GM12878 (cell line): ENCODE measurements at regions not wholly inside any gene's neighbourhood (a gene's known extent, or its start where the extent isn't known, plus 50 kb on each side); places are given as distances from the start of the nearest gene placed in this dataset.

ENCODE experiments used
- IKZF1 ChIP-seq: fragments of 450-650 bp; conservative IDR thresholded peaks from 2 replicates; pipeline ENCODE4 v1.6.1; 2017; ENCODE audit warnings: antibody characterized with exemption, mild to moderate bottlenecking
- TF ChIP-seq, protein P1 (sequence below): fragments of 450-650 bp; conservative IDR thresholded peaks from 2 replicates; pipeline ENCODE4 v1.6.1; 2017; ENCODE audit warnings: mild to moderate bottlenecking, moderate library complexity
- TF ChIP-seq, protein P2 (sequence below), 3 experiments: IDR thresholded peaks in 2 of 3; conservative IDR thresholded peaks in 1 of 3; 2 replicates each; pipeline ENCODE4 v1.5.1; 2011; ENCODE audit warnings: low read depth in 3 of 3, low read length in 3 of 3, mild to moderate bottlenecking in 3 of 3, control low read depth in 2 of 3, moderate library complexity in 2 of 3, inconsistent platforms in 1 of 3, mixed read lengths in 1 of 3; ENCODE audit not compliant: control insufficient read depth in 2 of 3, insufficient read depth in 1 of 3; ENCODE audit errors: extremely low read depth in 1 of 3

- TF ChIP-seq, protein P1, sequence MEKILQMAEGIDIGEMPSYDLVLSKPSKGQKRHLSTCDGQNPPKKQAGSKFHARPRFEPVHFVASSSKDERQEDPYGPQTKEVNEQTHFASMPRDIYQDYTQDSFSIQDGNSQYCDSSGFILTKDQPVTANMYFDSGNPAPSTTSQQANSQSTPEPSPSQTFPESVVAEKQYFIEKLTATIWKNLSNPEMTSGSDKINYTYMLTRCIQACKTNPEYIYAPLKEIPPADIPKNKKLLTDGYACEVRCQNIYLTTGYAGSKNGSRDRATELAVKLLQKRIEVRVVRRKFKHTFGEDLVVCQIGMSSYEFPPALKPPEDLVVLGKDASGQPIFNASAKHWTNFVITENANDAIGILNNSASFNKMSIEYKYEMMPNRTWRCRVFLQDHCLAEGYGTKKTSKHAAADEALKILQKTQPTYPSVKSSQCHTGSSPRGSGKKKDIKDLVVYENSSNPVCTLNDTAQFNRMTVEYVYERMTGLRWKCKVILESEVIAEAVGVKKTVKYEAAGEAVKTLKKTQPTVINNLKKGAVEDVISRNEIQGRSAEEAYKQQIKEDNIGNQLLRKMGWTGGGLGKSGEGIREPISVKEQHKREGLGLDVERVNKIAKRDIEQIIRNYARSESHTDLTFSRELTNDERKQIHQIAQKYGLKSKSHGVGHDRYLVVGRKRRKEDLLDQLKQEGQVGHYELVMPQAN: no peak
- TF ChIP-seq, protein P2, sequence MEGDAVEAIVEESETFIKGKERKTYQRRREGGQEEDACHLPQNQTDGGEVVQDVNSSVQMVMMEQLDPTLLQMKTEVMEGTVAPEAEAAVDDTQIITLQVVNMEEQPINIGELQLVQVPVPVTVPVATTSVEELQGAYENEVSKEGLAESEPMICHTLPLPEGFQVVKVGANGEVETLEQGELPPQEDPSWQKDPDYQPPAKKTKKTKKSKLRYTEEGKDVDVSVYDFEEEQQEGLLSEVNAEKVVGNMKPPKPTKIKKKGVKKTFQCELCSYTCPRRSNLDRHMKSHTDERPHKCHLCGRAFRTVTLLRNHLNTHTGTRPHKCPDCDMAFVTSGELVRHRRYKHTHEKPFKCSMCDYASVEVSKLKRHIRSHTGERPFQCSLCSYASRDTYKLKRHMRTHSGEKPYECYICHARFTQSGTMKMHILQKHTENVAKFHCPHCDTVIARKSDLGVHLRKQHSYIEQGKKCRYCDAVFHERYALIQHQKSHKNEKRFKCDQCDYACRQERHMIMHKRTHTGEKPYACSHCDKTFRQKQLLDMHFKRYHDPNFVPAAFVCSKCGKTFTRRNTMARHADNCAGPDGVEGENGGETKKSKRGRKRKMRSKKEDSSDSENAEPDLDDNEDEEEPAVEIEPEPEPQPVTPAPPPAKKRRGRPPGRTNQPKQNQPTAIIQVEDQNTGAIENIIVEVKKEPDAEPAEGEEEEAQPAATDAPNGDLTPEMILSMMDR (IDR thresholded peaks at IDR 0.05 in 2 of 3, conservative IDR thresholded peaks at IDR 0.05 in 1 of 3; ENCODE audit: control insufficient read depth in 2 of 3, extremely low read depth in 1 of 3, insufficient read depth in 1 of 3, low read depth in 3 of 3, low read length in 3 of 3): no peak
- TF ChIP-seq IKZF1: no peak
Measured at GRCh38 chr14:39739796-39740195, 307.6 kb upstream of the FBXO33 start.
